H1 (cell line): ENCODE measurements at regions not wholly inside any gene's neighbourhood (a gene's known extent, or its start where the extent isn't known, plus 50 kb on each side); places are given as distances from the start of the nearest gene placed in this dataset.

Experiments
- CTCF ChIA-PET: fragments of 300-600 bp; sonication (Branson Sonifier 250); formaldehyde crosslinking; loops from one replicate; lab custom pipeline; 2021; ENCODE audit not compliant: partially characterized antibody; lab: Charles Lee
- POLR2A ChIA-PET: fragments of 300-600 bp; sonication (Branson Sonifier 250); formaldehyde crosslinking; loops from one replicate; lab custom pipeline; 2021; ENCODE audit warnings: inconsistent platforms; ENCODE audit not compliant: partially characterized antibody; lab: Charles Lee
- DNase-seq, 2 experiments: peaks; one replicate each; pipeline versions ENCODE4 v3.0.0 to v3.0.0-alpha.2; 2010 to 2022; ENCODE audit warnings: low spot score in 2 of 2, low read depth in 1 of 2, mixed read lengths in 1 of 2
- FAIRE-seq: peaks from 2 replicates; lab custom pipeline; 2011; peaks lifted over from hg19 to GRCh38; lab: Jason Lieb, UNC
- H2AFZ ChIP-seq: 2 replicates; pipeline ENCODE4 v1.8.1; 2012; ENCODE audit warnings: low read length, inconsistent platforms
- H2AK5ac ChIP-seq: 2 replicates; pipeline ENCODE4 v1.6.1; 2013; ENCODE audit warnings: low read depth, low read length
- H2BK120ac ChIP-seq: replicated peaks from 2 replicates; pipeline ENCODE3; 2013; ENCODE audit warnings: low read depth, low read length, inconsistent platforms
- H2BK12ac ChIP-seq: 2 replicates; pipeline ENCODE4 v1.6.1; 2013; ENCODE audit warnings: low read depth, low read length
- H2BK15ac ChIP-seq: 2 replicates; pipeline ENCODE4 v1.6.1; 2013; ENCODE audit warnings: low read length
- H2BK20ac ChIP-seq: 2 replicates; pipeline ENCODE4 v1.6.1; 2013; ENCODE audit warnings: low read length
- H2BK5ac ChIP-seq: 2 replicates; pipeline ENCODE4 v1.6.1; 2013; ENCODE audit warnings: low read depth, low read length
- H3K14ac ChIP-seq: 2 replicates; pipeline ENCODE4 v1.6.1; 2013; ENCODE audit warnings: inconsistent platforms; ENCODE audit not compliant: insufficient read length
- H3K18ac ChIP-seq: 2 replicates; pipeline ENCODE4 v1.6.1; 2013; ENCODE audit warnings: low read length; ENCODE audit errors: extremely low read depth
- H3K23ac ChIP-seq: 2 replicates; pipeline ENCODE4 v1.6.1; 2013; ENCODE audit warnings: inconsistent platforms; ENCODE audit not compliant: insufficient read length
- H3K23me2 ChIP-seq: 2 replicates; pipeline ENCODE4 v1.6.1; 2013; ENCODE audit warnings: low read depth, low read length
- H3K27ac ChIP-seq: 2 replicates; pipeline ENCODE4 v1.6.1; 2011; ENCODE audit warnings: low read depth, low read length, inconsistent platforms
- H3K27me3 ChIP-seq, 4 experiments: replicated peaks in 1 of 4; 1 replicate in 1 of 4; 2 replicates in 3 of 4; pipeline versions ENCODE4 v1.6.1 to v1.8.1; 2011 to 2013; ENCODE audit warnings: low read length in 3 of 4, mild to moderate bottlenecking in 3 of 4, inconsistent platforms in 2 of 4, mixed read lengths in 2 of 4, moderate library complexity in 1 of 4; ENCODE audit not compliant: control insufficient read depth in 3 of 4, insufficient read depth in 3 of 4; ENCODE audit errors: extremely low read depth in 1 of 4
- H3K36me3 ChIP-seq, 4 experiments: 2 replicates each; pipeline versions ENCODE4 v1.6.1 to v1.8.1; 2011 to 2013; ENCODE audit warnings: mild to moderate bottlenecking in 4 of 4, low read length in 3 of 4, moderate library complexity in 2 of 4, control low read depth in 1 of 4, inconsistent platforms in 1 of 4; ENCODE audit not compliant: insufficient read depth in 4 of 4, control insufficient read depth in 2 of 4
- H3K4ac ChIP-seq: replicated peaks from 2 replicates; pipeline ENCODE3; 2013; ENCODE audit warnings: low read length, low read depth, mixed read lengths, inconsistent platforms; ENCODE audit not compliant: insufficient read length
- H3K4me1 ChIP-seq, 4 experiments: replicated peaks in 1 of 4; 1 replicate in 1 of 4; 2 replicates in 3 of 4; pipeline versions ENCODE4 v1.6.1 to v1.8.1; 2011 to 2013; ENCODE audit warnings: low read length in 3 of 4, inconsistent platforms in 2 of 4, mixed read lengths in 1 of 4; ENCODE audit not compliant: insufficient read depth in 4 of 4, control insufficient read depth in 3 of 4
- H3K4me2 ChIP-seq, 2 experiments: 2 replicates each; pipeline versions ENCODE4 v1.6.1 to v1.8.1; 2011 to 2013; ENCODE audit warnings: low read depth in 2 of 2, low read length in 2 of 2, control low read depth in 1 of 2, inconsistent platforms in 1 of 2, mild to moderate bottlenecking in 1 of 2; ENCODE audit not compliant: insufficient read depth in 1 of 2
- H3K4me3 ChIP-seq, 4 experiments: fragments of 200-600, 300-600 bp in 1 of 4; sonication (generic), shearing (Covaris generic), sonication (Bioruptor Twin) in 1 of 4; 2 replicates each; pipeline versions ENCODE4 v1.5.1 to v1.8.1; 2011 to 2016; ENCODE audit warnings: low read length in 4 of 4, low read depth in 3 of 4, control low read depth in 2 of 4, inconsistent platforms in 2 of 4, mild to moderate bottlenecking in 2 of 4, mixed read lengths in 1 of 4, moderate library complexity in 1 of 4; ENCODE audit not compliant: insufficient read depth in 2 of 4; ENCODE audit errors: extremely low read depth in 1 of 4
- H3K56ac ChIP-seq: replicated peaks from 2 replicates; pipeline ENCODE3; 2013; ENCODE audit warnings: low read depth, mild to moderate bottlenecking, mixed read lengths, low read length, inconsistent platforms; ENCODE audit not compliant: insufficient read length
- H3K79me1 ChIP-seq: 2 replicates; pipeline ENCODE4 v1.6.1; 2013; ENCODE audit warnings: low read depth, low read length, control low read depth
- H3K79me2 ChIP-seq, 2 experiments: 2 replicates each; pipeline versions ENCODE4 v1.6.1 to v1.8.1; 2012 to 2013; ENCODE audit warnings: low read length in 2 of 2, mild to moderate bottlenecking in 2 of 2, inconsistent platforms in 1 of 2; ENCODE audit not compliant: insufficient read depth in 2 of 2, control insufficient read depth in 1 of 2
- H3K9ac ChIP-seq, 4 experiments: replicated peaks in 1 of 4; 1 replicate in 1 of 4; 2 replicates in 3 of 4; pipeline versions ENCODE4 v1.6.1 to v1.8.1; 2011 to 2013; ENCODE audit warnings: low read depth in 3 of 4, low read length in 3 of 4, control low read depth in 2 of 4, mild to moderate bottlenecking in 2 of 4, moderate library complexity in 2 of 4, inconsistent platforms in 1 of 4; ENCODE audit errors: extremely low read depth in 1 of 4
- H3K9me3 ChIP-seq, 2 experiments: 2 replicates each; pipeline versions ENCODE4 v1.6.1 to v1.8.1; 2012 to 2013; ENCODE audit warnings: mild to moderate bottlenecking in 2 of 2, moderate library complexity in 2 of 2, control low read depth in 1 of 2, inconsistent platforms in 1 of 2, low read depth in 1 of 2, low read length in 1 of 2, mixed read lengths in 1 of 2; ENCODE audit not compliant: insufficient read depth in 2 of 2
- H4K20me1 ChIP-seq, 2 experiments: replicated peaks in 1 of 2; 2 replicates each; pipeline versions ENCODE3 to v1.8.1; 2011 to 2013; ENCODE audit warnings: inconsistent platforms in 2 of 2, low read length in 2 of 2, mild to moderate bottlenecking in 1 of 2; ENCODE audit not compliant: insufficient read depth in 2 of 2, control insufficient read depth in 1 of 2
- H4K5ac ChIP-seq: 2 replicates; pipeline ENCODE4 v1.6.1; 2013; ENCODE audit warnings: low read length, low read depth, mixed read lengths, inconsistent platforms; ENCODE audit not compliant: insufficient read length
- H4K8ac ChIP-seq: 2 replicates; pipeline ENCODE4 v1.8.0; 2013; ENCODE audit warnings: mild to moderate bottlenecking, moderate library complexity, low read length, inconsistent platforms; ENCODE audit not compliant: insufficient read depth; ENCODE audit errors: extremely low read depth
- H4K91ac ChIP-seq: replicated peaks from 2 replicates; pipeline ENCODE3; 2013; ENCODE audit warnings: low read length, mixed read lengths, inconsistent platforms; ENCODE audit not compliant: insufficient read length
- BACH1 ChIP-seq: IDR thresholded peaks from 2 replicates; pipeline ENCODE4 v1.6.1; 2012; ENCODE audit warnings: low read length, improper control_type of control experiment
- CHD1 ChIP-seq: IDR thresholded peaks from 2 replicates; pipeline ENCODE4 v1.6.1; 2012; ENCODE audit warnings: low read depth, low read length, improper control_type of control experiment
- CREB1 ChIP-seq: IDR thresholded peaks from 2 replicates; pipeline ENCODE4 v1.6.1; 2012; ENCODE audit warnings: inconsistent platforms
- EGR1 ChIP-seq: IDR thresholded peaks from 2 replicates; pipeline ENCODE4 v1.6.1; 2011; ENCODE audit warnings: low read depth, low read length, borderline replicate concordance
- KDM5A ChIP-seq: fragments of 200-600 bp; IDR thresholded peaks from 2 replicates; pipeline ENCODE4 v1.7.1; 2012; ENCODE audit warnings: mild to moderate bottlenecking, low read length, inconsistent platforms, mixed read lengths
- SIRT6 ChIP-seq: IDR thresholded peaks from one replicate; pipeline ENCODE4 v1.7.1; 2012; ENCODE audit warnings: low read length, inconsistent platforms
- SP1 ChIP-seq: IDR thresholded peaks from 2 replicates; pipeline ENCODE4 v1.6.1; 2011; ENCODE audit warnings: low read depth, low read length
- SP4 ChIP-seq: IDR thresholded peaks from 2 replicates; pipeline ENCODE4 v1.6.1; 2012; ENCODE audit warnings: low read length, inconsistent platforms
- SRF ChIP-seq: IDR thresholded peaks from 2 replicates; pipeline ENCODE4 v1.6.1; 2011; ENCODE audit warnings: mild to moderate bottlenecking, low read depth, low read length, moderate library complexity
- TAF7 ChIP-seq: optimal IDR thresholded peaks from 2 replicates; pipeline ENCODE3; 2011; ENCODE audit warnings: low read depth, mild to moderate bottlenecking, inconsistent platforms, low read length, moderate library complexity, borderline replicate concordance
- TCF12 ChIP-seq: IDR thresholded peaks from 2 replicates; pipeline ENCODE4 v1.6.1; 2011; ENCODE audit warnings: low read depth, mild to moderate bottlenecking, low read length
- WGBS, 2 experiments: shearing (Covaris generic) in 1 of 2; methylation state at CpG; one replicate each; pipeline versions ENCODE4 v1.1.6 to v1.1.7; 2013 to 2015; ENCODE audit warnings: low lambda C conversion rate in 2 of 2, mixed read lengths in 2 of 2, inconsistent platforms in 1 of 2, low coverage in 1 of 2, missing lambda C conversion rate in 1 of 2; ENCODE audit not compliant: insufficient replicate concordance in 2 of 2, insufficient coverage in 1 of 2, insufficient read length in 1 of 2; ENCODE audit errors: extremely low coverage in 1 of 2, missing lambda C conversion rate in 1 of 2; 5-methylcytosine and 5-hydroxymethylcytosine counted together
- TF ChIP-seq, protein P1 (sequence below), 3 experiments: IDR thresholded peaks; 1 replicate in 2 of 3; 2 replicates in 1 of 3; pipeline versions ENCODE4 v1.5.1 to v1.6.1; 2011; ENCODE audit warnings: low read length in 3 of 3, mild to moderate bottlenecking in 3 of 3, inconsistent platforms in 2 of 3, low read depth in 1 of 3, moderate library complexity in 1 of 3; ENCODE audit not compliant: insufficient read depth in 1 of 3; ENCODE audit errors: control extremely low read depth in 1 of 3

DNA sequence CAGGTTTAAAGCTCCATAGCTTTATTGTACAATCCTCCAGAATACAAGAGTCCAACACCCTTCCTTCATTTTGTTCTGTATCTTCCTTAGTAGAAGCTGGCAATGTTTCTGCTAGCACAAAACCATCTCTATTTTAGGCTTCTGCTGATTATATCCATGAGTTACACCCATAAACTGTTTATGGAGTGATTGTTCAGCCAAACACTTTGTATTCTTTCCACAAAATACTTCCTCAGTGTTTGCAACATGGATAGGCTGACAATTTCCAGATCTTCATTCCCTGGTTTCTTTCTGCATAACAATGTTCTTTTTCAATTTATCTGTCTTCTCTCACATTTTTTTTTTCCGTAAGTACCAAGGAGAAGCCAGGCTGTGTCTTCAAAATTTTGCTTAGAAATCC lies 839.9 kb upstream of the CDH8 start:
- Histone ChIP-seq H3K18ac (no peak overlapping the region), H3K4me3 (no peak overlapping the region), H2AFZ (no peak overlapping the region), H2BK5ac (no peak overlapping the region), H2BK12ac (no peak overlapping the region), H3K56ac (no peak overlapping the region), H3K4me1 (no peaks in the 10 kb centered on the region), H3K79me2 (no peaks in the 10 kb centered on the region), H3K23ac (no peak overlapping the region), H3K23me2 (no peaks in the 10 kb centered on the region), H3K79me1 (no peaks in the 10 kb centered on the region), H2BK15ac (no peak overlapping the region), H3K4ac (no peak overlapping the region), H3K9me3 (no peaks in the 10 kb centered on the region), H2BK120ac (no peak overlapping the region), H3K14ac (no peak overlapping the region), H4K91ac (no peak overlapping the region), H4K20me1 (no peaks in the 10 kb centered on the region), H3K27me3 (no peaks in the 10 kb centered on the region), H2AK5ac (no peak overlapping the region), H4K8ac (no peak overlapping the region), H3K36me3 (no peaks in the 10 kb centered on the region), H2BK20ac (no peak overlapping the region), H3K4me2 (no peak overlapping the region), H3K27ac (no peak overlapping the region), H3K9ac (no peak overlapping the region), H4K5ac (no peak overlapping the region)
- POLR2A ChIA-PET = no interaction called here
- no peak for TF ChIP-seq SRF
- no peak for TF ChIP-seq CREB1
- TF ChIP-seq SIRT6 = no peak
- no peak for TF ChIP-seq TCF12
- no peak for TF ChIP-seq CHD1
- no peak for TF ChIP-seq KDM5A
- TF ChIP-seq TAF7 = no peak
- TF ChIP-seq SP1 = no peak
- TF ChIP-seq, protein P1, sequence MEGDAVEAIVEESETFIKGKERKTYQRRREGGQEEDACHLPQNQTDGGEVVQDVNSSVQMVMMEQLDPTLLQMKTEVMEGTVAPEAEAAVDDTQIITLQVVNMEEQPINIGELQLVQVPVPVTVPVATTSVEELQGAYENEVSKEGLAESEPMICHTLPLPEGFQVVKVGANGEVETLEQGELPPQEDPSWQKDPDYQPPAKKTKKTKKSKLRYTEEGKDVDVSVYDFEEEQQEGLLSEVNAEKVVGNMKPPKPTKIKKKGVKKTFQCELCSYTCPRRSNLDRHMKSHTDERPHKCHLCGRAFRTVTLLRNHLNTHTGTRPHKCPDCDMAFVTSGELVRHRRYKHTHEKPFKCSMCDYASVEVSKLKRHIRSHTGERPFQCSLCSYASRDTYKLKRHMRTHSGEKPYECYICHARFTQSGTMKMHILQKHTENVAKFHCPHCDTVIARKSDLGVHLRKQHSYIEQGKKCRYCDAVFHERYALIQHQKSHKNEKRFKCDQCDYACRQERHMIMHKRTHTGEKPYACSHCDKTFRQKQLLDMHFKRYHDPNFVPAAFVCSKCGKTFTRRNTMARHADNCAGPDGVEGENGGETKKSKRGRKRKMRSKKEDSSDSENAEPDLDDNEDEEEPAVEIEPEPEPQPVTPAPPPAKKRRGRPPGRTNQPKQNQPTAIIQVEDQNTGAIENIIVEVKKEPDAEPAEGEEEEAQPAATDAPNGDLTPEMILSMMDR (IDR thresholded peaks at IDR 0.05; ENCODE audit: control extremely low read depth in 1 of 3, insufficient read depth in 1 of 3, low read depth in 1 of 3, low read length in 3 of 3) = no peak
- no peak for TF ChIP-seq SP4
- no peak for TF ChIP-seq EGR1
- no peak for TF ChIP-seq BACH1
- CTCF ChIA-PET = interaction anchor here (1.0 kb wide), 1 partner anchor 99 kb away, joined by 3 read pairs; no protein-coding TSS in a partner anchor
- FAIRE-seq = no peak
- 87% methylated on average over 1 of the region's 1 CpG; no CpG with 5 or more reads in 1 of the 2 experiments for WGBS, 2 experiments
- DNase-seq = no peak
